NCI-H526 (cell line): ENCODE measurements at regions not wholly inside any gene's neighbourhood (a gene's known extent, or its start where the extent isn't known, plus 50 kb on each side); places are given as distances from the start of the nearest gene placed in this dataset.

Source experiments
- DNase-seq, 2 experiments: peaks; one replicate each; lab custom pipeline; 2025; lab: John Stamatoyannopoulos, UW

GRCh38 chrY:19053806-19054205 lies 280.3 kb upstream of the HSFY2 start:
- DNase-seq = no peak

- no peak for DNase-seq
These were observed 277.5 kb upstream of the HSFY2 start for GRCh38 chrY:19051021-19051420.

GRCh38 chrY:19042984-19043442 lies 269.5 kb upstream of the HSFY2 start:
- DNase-seq = no peak

DNA sequence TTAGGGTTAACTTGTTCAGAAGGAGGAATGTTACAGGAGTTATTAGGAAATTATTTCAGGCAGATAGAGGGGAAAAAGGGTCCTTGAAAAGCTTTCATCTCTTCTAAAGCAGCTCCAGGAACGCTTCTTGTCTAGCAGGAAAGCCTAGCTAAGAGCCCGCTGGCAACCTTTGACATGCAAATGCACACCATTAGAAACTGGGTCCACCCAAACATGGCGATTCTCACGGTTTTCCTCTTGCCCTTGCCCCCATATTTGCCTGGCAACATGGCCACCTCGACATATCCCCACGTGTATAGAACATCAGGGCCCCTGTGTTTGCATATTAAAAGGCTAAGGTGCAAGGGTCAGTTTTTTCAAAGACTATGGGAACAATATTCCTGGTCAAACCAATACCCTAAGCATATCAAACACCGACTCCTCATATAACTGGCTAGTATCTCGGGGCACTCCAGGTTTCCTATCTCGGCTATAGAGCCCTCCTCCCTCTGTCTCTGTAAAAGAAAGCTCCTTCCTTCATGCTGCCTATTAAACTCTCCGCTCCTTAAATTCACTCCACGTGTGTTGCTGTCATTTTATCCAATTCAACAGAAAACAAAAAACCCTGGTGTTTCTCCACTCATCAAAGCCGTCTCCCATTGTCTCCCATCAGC lies 268.9 kb upstream of the HSFY2 start:
- peak in 1 of 2 experiments; percentile 0 for DNase-seq

- no peak for DNase-seq
These were observed 253.1 kb upstream of the HSFY2 start for GRCh38 chrY:19026631-19027030.

GRCh38 chrY:19023934-19024333 lies 250.4 kb upstream of the HSFY2 start:
- peak; percentile 2 to 13 for DNase-seq

GRCh38 chrY:19020193-19020592 lies 246.7 kb upstream of the HSFY2 start:
- DNase-seq = no peak

GRCh38 chrY:19016990-19017389 lies 243.5 kb upstream of the HSFY2 start:
- DNase-seq = no peak

GRCh38 chrY:19015854-19016253 lies 242.3 kb upstream of the HSFY2 start:
- peak in 1 of 2 experiments; percentile 8 for DNase-seq

DNA sequence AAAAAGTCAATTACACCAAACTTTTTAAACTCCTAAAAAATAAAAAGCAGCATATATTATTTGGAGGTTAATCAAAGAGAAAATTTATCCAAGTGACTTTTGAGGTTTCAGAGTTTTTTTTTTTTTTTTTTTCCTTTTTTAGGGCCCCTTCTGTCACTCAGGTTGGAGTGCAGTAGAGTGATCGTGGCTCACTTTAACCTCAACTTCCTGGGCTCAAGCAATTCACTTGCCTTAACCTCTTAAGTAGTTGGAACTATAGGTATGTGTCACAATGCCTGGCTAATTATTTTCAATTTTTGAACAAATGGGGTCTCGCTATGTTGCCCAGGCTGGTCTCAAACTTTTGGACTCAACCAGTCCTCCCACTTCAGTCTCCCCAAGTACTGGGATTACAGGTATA lies 241.7 kb upstream of the HSFY2 start:
- DNase-seq = no peak

DNA sequence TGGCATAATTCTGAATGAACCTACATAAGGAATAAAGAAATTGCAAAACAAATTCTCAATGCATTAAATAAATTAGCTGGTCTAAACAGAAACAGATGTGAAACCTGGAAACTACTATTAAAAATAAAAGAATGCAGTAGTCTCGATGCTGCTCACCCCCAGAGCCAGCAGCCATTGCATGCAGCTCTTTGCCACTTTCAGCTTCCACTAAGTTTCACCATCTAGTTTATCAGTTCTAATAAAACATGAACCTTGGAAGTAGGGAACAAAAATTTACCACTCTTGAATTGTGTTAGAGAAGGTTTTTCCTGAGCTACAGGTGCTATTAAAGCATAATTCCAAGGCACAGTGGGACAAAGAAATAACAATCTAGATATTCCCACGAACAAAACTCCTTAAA lies 239.4 kb upstream of the HSFY2 start:
- no peak for DNase-seq

GRCh38 chrY:19011605-19012090 lies 238.1 kb upstream of the HSFY2 start:
- DNase-seq = no peak

DNA sequence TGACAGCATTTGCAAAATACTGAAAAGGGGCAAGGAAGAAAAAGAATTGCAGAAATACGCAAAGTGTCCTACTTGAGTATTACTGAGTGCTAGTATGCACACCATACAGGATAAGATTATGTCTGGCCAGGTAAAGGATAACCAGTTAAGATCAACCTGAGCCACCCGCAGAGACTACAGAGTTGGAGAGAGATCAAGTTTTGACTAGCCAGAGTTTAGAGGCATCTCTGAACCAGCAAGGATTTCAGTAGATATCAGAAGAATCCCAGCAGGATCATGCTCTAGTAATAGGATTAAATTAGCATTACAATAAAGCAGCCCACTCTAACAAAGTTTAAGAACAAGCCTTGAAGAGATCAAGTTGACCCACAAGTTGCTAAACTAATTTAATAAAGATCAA lies 232.7 kb upstream of the HSFY2 start:
- no peak for DNase-seq

GRCh38 chrY:19005579-19005978 lies 232.0 kb upstream of the HSFY2 start:
- DNase-seq = no peak

DNA sequence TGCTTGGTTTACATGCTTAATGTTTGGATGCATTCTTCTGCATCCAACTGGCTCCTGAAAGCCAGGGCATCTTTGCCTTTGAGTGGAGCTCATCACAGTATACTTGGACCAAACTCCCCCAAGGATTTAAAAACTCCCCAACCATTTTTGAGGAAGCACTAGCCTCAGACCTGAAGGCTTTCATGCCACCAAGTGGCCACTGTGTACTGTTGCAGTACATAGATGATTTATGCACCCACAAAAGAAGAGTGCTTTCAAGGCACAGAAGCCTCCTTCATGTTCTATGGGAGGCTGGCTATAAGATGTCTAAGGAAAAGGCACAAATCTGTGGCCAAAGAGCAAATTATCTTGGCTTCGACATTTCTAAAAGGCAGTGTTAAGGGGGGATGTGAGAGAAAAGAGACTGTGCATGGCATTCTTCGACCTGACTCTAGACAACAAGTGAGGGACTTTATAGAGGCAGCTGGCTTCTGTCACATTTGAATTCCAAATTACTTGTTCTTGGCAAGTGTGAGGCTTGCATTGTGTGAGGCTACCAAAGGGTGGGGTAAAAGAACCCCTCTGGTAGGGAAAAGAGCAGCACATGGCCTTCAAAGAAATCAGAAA lies 224.2 kb upstream of the HSFY2 start:
- DNase-seq = peak; percentile 0 to 26

DNA sequence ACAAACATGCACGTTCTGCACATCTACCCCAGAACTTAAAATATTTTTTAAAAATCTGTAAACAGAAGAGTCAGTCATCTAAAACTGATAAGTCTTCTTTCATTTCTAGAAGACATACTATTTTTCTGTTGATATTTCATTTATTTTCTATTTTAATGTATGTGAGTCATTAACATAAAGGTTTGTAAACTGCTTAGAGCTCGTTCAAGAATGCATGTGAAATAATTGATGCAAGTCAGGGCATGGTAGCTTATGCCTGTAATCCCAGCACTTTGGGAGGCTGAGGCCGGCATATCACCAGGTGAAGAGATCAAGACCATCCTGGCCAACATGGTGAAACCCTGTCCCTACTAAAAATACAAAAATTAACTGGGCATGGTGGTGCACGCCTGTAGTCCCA lies 219.9 kb upstream of the HSFY2 start:
- no peak for DNase-seq

DNA sequence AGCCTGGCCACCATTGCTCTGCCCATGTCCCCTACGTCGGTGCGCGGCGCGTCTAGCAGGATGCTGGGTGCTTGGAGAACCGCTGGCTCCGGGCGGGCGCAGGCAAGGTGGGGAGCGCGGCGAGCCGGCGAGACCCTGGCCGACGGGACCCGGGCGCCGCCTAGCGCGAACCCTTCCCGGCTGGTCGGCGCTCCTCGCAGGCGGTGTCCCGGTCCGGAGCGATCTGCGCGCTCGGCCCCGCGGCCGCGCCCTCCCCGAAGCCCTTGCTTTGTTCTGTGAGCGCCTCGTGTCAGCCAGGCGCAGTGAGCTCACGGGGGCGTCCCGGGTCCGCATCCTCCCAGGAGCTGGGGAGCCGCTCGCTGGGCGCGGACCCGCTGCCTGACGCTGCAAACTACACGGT lies 219.1 kb upstream of the HSFY2 start:
- peak in 1 of 2 experiments; percentile 0 for DNase-seq

DNA sequence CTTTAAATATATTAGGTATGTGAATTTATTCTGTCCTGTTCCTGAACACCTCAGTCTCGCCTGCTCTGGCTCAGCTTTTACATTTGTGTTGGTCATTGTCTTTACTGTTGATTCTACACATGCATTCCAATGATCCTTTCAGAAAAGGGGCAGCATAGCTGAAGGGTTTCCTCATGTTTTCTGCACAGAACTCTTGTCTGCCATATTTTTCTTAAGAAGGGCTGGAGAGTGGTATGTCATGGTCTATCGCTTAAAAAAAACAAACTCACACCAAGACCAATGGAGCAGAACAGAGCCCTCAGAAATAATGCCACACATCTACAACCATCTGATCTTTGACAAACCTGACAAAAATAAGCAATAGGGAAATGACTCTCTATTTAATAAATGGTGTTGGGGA lies 215.8 kb upstream of the HSFY2 start:
- no peak for DNase-seq

DNA sequence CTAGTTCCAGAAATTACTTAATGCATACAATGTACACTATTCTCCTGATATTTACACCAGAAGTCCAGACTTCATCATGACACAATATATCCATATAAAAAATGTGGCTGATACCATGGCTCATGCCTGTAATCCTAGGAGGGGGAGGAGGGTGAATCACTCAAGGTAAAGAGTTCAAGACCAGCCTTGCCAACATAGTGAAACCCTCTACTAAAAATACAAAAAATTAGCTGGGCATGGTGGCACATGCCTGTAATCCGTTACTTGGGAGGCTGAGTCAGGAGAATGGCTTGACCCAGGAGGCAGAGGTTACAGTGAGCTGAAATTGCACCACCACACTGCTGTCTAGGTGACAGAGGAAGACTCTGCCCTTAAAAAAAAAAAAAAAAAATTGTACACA lies 192.5 kb upstream of the HSFY2 start:
- DNase-seq = no peak

GRCh38 chrY:18958846-18959245 lies 185.3 kb upstream of the HSFY2 start:
- DNase-seq = no peak

- DNase-seq = peak; percentile 75 to 76
These were observed 178.3 kb upstream of the HSFY2 start for GRCh38 chrY:18951657-18952435.

DNA sequence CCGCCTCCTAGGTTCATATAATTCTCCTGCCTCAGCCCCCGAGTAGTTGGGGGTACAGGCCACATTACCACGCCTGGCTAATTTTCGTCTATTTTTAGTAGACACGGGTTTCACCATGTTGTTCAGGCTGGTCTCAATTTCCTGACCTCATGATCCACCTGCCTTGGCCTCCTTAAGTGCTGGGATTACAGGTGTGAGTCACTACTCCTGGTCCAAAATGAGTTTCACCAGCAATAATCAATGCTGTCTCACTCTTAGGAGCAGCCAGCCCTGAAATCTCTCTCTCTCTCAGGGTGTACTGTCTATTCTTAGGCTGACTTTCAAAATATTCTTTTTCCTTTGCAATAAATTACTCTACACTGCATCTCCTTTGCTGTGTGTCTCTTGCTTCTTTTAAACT lies 177.5 kb upstream of the HSFY2 start:
- peak in 1 of 2 experiments; percentile 26 for DNase-seq

DNA sequence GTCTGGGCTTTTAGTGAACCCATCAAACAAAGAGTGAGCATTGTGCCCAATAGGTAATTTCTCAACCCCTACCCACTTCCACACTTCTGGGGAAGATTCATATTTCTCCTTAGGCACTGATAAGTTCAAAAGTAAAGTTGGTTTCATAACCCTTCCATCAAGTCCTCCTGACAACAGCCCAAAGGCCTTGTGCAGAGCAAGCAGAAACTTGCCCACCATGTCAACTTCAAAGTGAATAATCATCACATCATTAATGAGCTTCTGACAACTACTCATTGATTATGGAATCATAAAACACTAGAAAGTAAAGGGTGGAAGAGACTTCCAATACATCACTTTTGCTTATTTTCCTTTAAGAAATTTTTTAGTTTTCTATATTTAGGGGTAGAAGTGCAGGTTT lies 163.3 kb upstream of the HSFY2 start:
- DNase-seq = no peak
